ENCODE measurements at regions not wholly inside any gene's neighbourhood (a gene's known extent, or its start where the extent isn't known, plus 50 kb on each side); places are given as distances from the start of the nearest gene placed in this dataset.

DNA sequence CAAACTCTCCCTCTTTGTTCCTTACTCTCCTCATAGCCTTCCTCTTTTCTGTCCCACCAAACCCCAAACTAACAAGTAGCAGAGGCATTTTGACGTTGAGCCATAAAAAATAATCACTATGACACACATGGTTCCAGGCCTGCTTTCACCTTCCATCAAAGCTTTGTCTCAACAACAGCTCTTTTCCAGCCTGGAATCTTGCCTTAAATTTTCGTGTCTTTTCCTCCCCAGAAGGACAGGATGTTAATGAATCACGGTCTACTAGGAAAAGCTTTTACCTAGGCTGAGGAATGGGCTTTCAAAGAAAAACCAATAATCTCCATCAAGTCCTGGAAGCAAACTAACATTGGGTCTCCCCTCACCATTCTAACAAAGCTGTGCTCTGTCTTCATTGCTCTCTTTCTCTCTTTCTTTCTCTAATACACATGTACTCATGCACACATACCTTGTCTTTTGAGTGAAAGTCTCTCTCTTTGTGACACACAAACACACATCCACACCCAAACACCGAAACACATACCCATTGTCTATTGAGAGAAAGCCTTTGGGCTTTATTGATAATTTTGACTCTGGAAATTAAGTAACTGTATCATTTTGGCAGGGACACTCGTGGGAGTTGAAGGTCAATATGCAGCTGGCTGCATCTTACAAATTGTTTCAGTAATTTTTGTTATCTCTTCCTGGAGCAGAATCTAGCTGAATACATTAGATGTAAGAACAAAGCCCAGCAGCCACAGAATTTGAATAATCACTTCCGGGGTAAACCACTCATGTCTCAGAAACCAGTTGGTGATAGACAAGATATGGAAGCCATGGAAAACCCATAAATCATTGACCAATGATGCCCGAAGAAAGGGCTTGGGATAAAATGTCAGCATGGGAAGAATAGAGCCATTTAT, 107.4 kb upstream of the SLC4A7 start:
- H3K9me3 ChIP-seq (replicated peaks; ENCODE audit: insufficient read depth, low read length), result no peaks in the 10 kb centered on the region
- no peaks in the 10 kb centered on the region for H3K36me3 ChIP-seq (replicated peaks; ENCODE audit: insufficient read depth, low read length)
- H3K9ac ChIP-seq (ENCODE audit: low read length), result no peak overlapping the region
- DNase-seq, result no peak
- H3K4me3 ChIP-seq (ENCODE audit: low read length), result no peak overlapping the region
- H3K27me3 ChIP-seq (replicated peaks; ENCODE audit: insufficient read depth, low read length), result no peaks in the 10 kb centered on the region
- H3K4me1 ChIP-seq (ENCODE audit: low read length), result no peaks in the 10 kb centered on the region
- H3K79me2 ChIP-seq (ENCODE audit: low read length), result no peaks in the 10 kb centered on the region
- no peak overlapping the region for H3K4me2 ChIP-seq (ENCODE audit: low read depth, low read length)
- TF ChIP-seq EZH2 (optimal IDR thresholded peaks at IDR 0.05; ENCODE audit: low read depth, low read length) (no peak), EZH2phosphoT487 (IDR thresholded peaks at IDR 0.05; ENCODE audit: low read length) (no peak), CTCF (IDR thresholded peaks at IDR 0.05; ENCODE audit: low read length) (no peak)
- no peaks in the 10 kb centered on the region for H3F3A ChIP-seq (ENCODE audit: insufficient read depth, low read length)
- H3K9me2 ChIP-seq (replicated peaks; ENCODE audit: insufficient read depth, low read length), result no peaks in the 10 kb centered on the region
- H3K27ac ChIP-seq (ENCODE audit: low read length), result no peak overlapping the region
- H2AFZ ChIP-seq (ENCODE audit: low read length), result no peak overlapping the region
- no peaks in the 10 kb centered on the region for H4K20me1 ChIP-seq (ENCODE audit: insufficient read depth, low read length)

- H3K4me3 ChIP-seq (ENCODE audit: low read length), result no peak overlapping the region
- TF ChIP-seq EZH2 (optimal IDR thresholded peaks at IDR 0.05; ENCODE audit: low read depth, low read length) (no peak), EZH2phosphoT487 (IDR thresholded peaks at IDR 0.05; ENCODE audit: low read length) (no peak), CTCF (IDR thresholded peaks at IDR 0.05; ENCODE audit: low read length) (no peak)
- no peaks in the 10 kb centered on the region for H3K9me2 ChIP-seq (replicated peaks; ENCODE audit: insufficient read depth, low read length)
- H3K27me3 ChIP-seq (replicated peaks; ENCODE audit: insufficient read depth, low read length), result no peaks in the 10 kb centered on the region
- H3K9me3 ChIP-seq (replicated peaks; ENCODE audit: insufficient read depth, low read length), result no peaks in the 10 kb centered on the region
- DNase-seq, result no peak
- no peak overlapping the region for H2AFZ ChIP-seq (ENCODE audit: low read length)
- no peaks in the 10 kb centered on the region for H4K20me1 ChIP-seq (ENCODE audit: insufficient read depth, low read length)
- H3K27ac ChIP-seq (ENCODE audit: low read length), result no peak overlapping the region
- no peaks in the 10 kb centered on the region for H3K36me3 ChIP-seq (replicated peaks; ENCODE audit: insufficient read depth, low read length)
- H3K4me1 ChIP-seq (ENCODE audit: low read length), result no peaks in the 10 kb centered on the region
- H3K4me2 ChIP-seq (ENCODE audit: low read depth, low read length), result no peak overlapping the region
- no peaks in the 10 kb centered on the region for H3F3A ChIP-seq (ENCODE audit: insufficient read depth, low read length)
- no peaks in the 10 kb centered on the region for H3K79me2 ChIP-seq (ENCODE audit: low read length)
- no peak overlapping the region for H3K9ac ChIP-seq (ENCODE audit: low read length)
Observed at GRCh38 chr3:27590437-27591298, 106.5 kb upstream of the SLC4A7 start.

- Histone ChIP-seq H3K27me3 (replicated peaks; ENCODE audit: insufficient read depth, low read length) (no peaks in the 10 kb centered on the region), H4K20me1 (ENCODE audit: insufficient read depth, low read length) (no peaks in the 10 kb centered on the region), H3F3A (ENCODE audit: insufficient read depth, low read length) (no peaks in the 10 kb centered on the region), H3K9me3 (replicated peaks; ENCODE audit: insufficient read depth, low read length) (no peaks in the 10 kb centered on the region), H3K79me2 (ENCODE audit: low read length) (no peaks in the 10 kb centered on the region), H3K9ac (ENCODE audit: low read length) (no peak overlapping the region), H3K27ac (ENCODE audit: low read length) (no peak overlapping the region), H3K4me3 (ENCODE audit: low read length) (no peak overlapping the region), H2AFZ (ENCODE audit: low read length) (no peak overlapping the region), H3K9me2 (replicated peaks; ENCODE audit: insufficient read depth, low read length) (no peaks in the 10 kb centered on the region), H3K4me1 (ENCODE audit: low read length) (no peaks in the 10 kb centered on the region), H3K4me2 (ENCODE audit: low read depth, low read length) (no peak overlapping the region), H3K36me3 (replicated peaks; ENCODE audit: insufficient read depth, low read length) (no peaks in the 10 kb centered on the region)
- no peak for DNase-seq
- TF ChIP-seq EZH2phosphoT487 (IDR thresholded peaks at IDR 0.05; ENCODE audit: low read length) (no peak), EZH2 (optimal IDR thresholded peaks at IDR 0.05; ENCODE audit: low read depth, low read length) (no peak), CTCF (IDR thresholded peaks at IDR 0.05; ENCODE audit: low read length) (no peak)
Observed at GRCh38 chr3:27589795-27590194, 105.6 kb upstream of the SLC4A7 start.

Measured in MM.1S (cell line).